Left lung (tissue), 4 donors: ENCODE measurements at regions not wholly inside any gene's neighbourhood (a gene's known extent, or its start where the extent isn't known, plus 50 kb on each side); places are given as distances from the start of the nearest gene placed in this dataset.

ENCODE experiments used
- ATAC-seq: fragments of 200-7000 bp; cut with Tn5 transposase; one replicate; pipeline ENCODE4 v1.9.1; 2020; ENCODE audit warnings: moderate library complexity
- DNase-seq, 4 donors: peaks; one replicate each; pipeline ENCODE4 v3.0.0-alpha.2; 2013 to 2020
- H3K27ac ChIP-seq, 2 donors: fragments of 200-600 bp; sonication (generic) in 1 of 2; one replicate each; pipeline versions ENCODE4 v1.5.0 to v1.8.0; 2020 to 2021
- H3K27me3 ChIP-seq, 2 donors: fragments of 200-600 bp; sonication (generic) in 1 of 2; one replicate each; pipeline versions ENCODE4 v1.5.0 to v1.8.0; 2020 to 2021
- H3K36me3 ChIP-seq, 2 donors: fragments of 200-600 bp; sonication (generic) in 1 of 2; one replicate each; pipeline versions ENCODE4 v1.5.0 to v1.8.0; 2020 to 2021
- H3K4me1 ChIP-seq, 2 donors: fragments of 200-600 bp; one replicate each; pipeline ENCODE4 v1.8.0; 2021
- H3K4me3 ChIP-seq, 2 donors: fragments of 200-600 bp; sonication (generic) in 1 of 2; one replicate each; pipeline versions ENCODE4 v1.5.0 to v1.8.0; 2020 to 2021; ENCODE audit warnings: mild to moderate bottlenecking in 1 of 2
- H3K9me3 ChIP-seq, 2 donors: fragments of 200-600 bp; sonication (generic) in 1 of 2; one replicate each; pipeline versions ENCODE4 v1.5.0 to v1.8.0; 2020 to 2021
- intact Hi-C, 2 donors: fragments of 100-400 bp; cut with DNase I; formaldehyde crosslinking; loops; one replicate each; pipeline versions ENCODE4 v1.11.2 to v1.14.2; 2022
- TF ChIP-seq, protein P1 (sequence below), 2 donors: fragments of 200-600 bp; sonication (generic) in 1 of 2; IDR thresholded peaks; one replicate each; pipeline versions ENCODE4 v1.5.0 to v1.8.0; 2021; ENCODE audit warnings: antibody characterized with exemption in 2 of 2
- donor health status: DM: no; HTN: yes; CAD: no.
- donor health status: DM: no; HTN: no; CAD: no.

- Histone ChIP-seq H3K27me3 (no peaks in the 10 kb centered on the region), H3K4me3 (no peak overlapping the region), H3K27ac (no peak overlapping the region), H3K9me3 (no peaks in the 10 kb centered on the region), H3K36me3 (no peaks in the 10 kb centered on the region), H3K4me1 (no peaks in the 10 kb centered on the region)
- DNase-seq (no peak), ATAC-seq (no peak)
- TF ChIP-seq, protein P1, sequence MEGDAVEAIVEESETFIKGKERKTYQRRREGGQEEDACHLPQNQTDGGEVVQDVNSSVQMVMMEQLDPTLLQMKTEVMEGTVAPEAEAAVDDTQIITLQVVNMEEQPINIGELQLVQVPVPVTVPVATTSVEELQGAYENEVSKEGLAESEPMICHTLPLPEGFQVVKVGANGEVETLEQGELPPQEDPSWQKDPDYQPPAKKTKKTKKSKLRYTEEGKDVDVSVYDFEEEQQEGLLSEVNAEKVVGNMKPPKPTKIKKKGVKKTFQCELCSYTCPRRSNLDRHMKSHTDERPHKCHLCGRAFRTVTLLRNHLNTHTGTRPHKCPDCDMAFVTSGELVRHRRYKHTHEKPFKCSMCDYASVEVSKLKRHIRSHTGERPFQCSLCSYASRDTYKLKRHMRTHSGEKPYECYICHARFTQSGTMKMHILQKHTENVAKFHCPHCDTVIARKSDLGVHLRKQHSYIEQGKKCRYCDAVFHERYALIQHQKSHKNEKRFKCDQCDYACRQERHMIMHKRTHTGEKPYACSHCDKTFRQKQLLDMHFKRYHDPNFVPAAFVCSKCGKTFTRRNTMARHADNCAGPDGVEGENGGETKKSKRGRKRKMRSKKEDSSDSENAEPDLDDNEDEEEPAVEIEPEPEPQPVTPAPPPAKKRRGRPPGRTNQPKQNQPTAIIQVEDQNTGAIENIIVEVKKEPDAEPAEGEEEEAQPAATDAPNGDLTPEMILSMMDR (IDR thresholded peaks at IDR 0.05) = no peak
- intact Hi-C loops = no loop called here
These were observed 844.5 kb downstream of the REEP3 start for GRCh38 chr10:64365663-64366062.

DNA sequence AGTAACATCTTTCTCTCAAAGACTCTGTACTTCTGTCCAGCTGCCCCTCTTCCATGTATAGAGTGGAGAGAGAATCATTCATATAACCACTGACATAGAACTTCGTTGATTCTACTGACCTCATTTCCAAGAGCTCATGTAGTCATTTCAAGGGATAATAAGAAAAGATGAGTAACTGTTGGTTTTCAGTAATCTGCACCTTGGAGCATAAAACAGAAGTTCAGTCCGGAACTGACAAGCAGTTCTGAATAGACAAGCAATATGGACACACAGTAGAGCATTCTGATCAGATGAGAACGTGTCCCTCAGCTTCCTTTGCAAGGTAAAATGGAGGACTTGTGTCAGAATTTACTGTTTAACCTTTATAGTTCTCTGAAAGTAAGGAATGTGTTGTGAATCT, 847.1 kb downstream of the REEP3 start:
- H3K27me3 ChIP-seq = no peaks in the 10 kb centered on the region
- no peak overlapping the region for H3K4me3 ChIP-seq
- H3K27ac ChIP-seq = no peak overlapping the region
- ATAC-seq (no peak), DNase-seq (no peak)
- no peaks in the 10 kb centered on the region for H3K9me3 ChIP-seq
- intact Hi-C loops = no loop called here
- no peaks in the 10 kb centered on the region for H3K36me3 ChIP-seq
- H3K4me1 ChIP-seq = no peaks in the 10 kb centered on the region
- TF ChIP-seq, protein P1 (IDR thresholded peaks at IDR 0.05) = no peak

DNA sequence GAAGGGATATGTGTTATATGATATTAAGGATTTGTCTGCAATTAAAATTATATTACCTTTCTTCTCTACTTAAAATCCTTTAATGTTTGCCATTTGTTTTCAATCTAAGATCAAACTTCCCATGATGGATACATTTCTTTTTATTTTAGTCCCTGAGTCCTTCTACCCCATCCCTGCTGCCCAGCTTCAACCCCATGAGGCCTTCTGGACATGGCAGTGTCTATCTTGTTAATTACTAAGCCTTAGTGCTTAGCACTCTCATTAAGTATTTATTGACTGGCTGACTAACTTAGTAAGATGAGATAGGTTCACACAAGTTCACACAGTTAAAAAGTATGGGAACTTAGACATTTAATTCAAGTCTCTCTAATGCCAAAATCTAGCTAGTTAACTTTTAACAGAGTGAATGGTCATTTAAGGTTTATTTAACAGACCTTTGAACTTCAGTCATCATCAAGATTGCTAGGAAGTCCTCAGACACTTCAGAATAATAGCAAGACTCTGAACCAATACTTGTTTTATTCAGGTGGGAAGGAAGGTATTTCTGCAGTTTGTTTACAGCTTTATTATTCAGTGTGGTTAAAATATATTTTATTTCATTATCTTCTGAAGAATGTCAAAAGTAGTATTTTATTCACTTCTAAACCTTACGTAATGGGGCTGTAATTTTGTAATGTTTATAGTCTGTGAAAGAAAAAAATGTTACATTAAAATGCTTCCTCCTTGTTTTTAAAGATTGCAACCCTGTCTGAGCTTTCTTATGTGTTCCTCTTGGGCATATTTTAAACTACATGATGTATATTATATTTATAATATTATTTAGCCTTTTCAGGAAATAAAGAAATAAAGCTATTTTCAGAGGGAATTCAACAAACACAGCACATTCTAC, 848.9 kb downstream of the REEP3 start:
- TF ChIP-seq, protein P1 (IDR thresholded peaks at IDR 0.05) = no peak
- DNase-seq = no peak

DNA sequence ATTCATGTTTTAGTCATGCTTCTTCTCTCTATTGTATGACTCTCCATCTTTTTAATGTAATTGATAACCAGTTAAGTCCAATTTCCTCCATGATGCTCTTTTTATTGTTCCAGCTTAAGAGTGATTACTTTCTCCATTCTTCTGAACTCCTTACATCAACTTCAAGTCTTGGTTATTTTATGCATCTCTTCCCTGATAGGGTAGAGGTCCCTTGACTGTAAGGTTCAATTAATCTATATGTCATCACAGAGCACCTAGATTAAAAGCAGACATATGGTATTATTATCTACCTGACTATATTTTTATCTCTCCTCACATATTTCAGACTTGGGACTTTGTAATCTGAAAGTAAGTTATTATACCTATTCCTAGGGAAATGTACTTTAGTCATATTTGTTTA, 853.1 kb downstream of the REEP3 start:
- intact Hi-C loops = no loop called here
- TF ChIP-seq, protein P1 (IDR thresholded peaks at IDR 0.05) = no peak
- DNase-seq (no peak), ATAC-seq (no peak)
- Histone ChIP-seq H3K4me1 (no peaks in the 10 kb centered on the region), H3K27ac (no peak overlapping the region), H3K27me3 (no peaks in the 10 kb centered on the region), H3K9me3 (no peaks in the 10 kb centered on the region), H3K36me3 (no peaks in the 10 kb centered on the region), H3K4me3 (no peak overlapping the region)

More for the DNA sequence above, 848.9 kb downstream of the REEP3 start:
- intact Hi-C loops = no loop called here
- Histone ChIP-seq H3K4me3 (no peak overlapping the region), H3K9me3 (no peaks in the 10 kb centered on the region), H3K27me3 (no peaks in the 10 kb centered on the region), H3K36me3 (no peaks in the 10 kb centered on the region), H3K27ac (no peak overlapping the region), H3K4me1 (no peaks in the 10 kb centered on the region)
- ATAC-seq = peak; percentile 74

GRCh38 chr10:64376167-64376566, 855.0 kb downstream of the REEP3 start:
- no peak overlapping the region for H3K4me3 ChIP-seq
- ATAC-seq (no peak), DNase-seq (no peak)
- H3K27me3 ChIP-seq = no peaks in the 10 kb centered on the region
- no peaks in the 10 kb centered on the region for H3K36me3 ChIP-seq
- intact Hi-C loops = no loop called here
- no peaks in the 10 kb centered on the region for H3K4me1 ChIP-seq
- TF ChIP-seq, protein P1 (IDR thresholded peaks at IDR 0.05) = no peak
- no peak overlapping the region for H3K27ac ChIP-seq
- no peaks in the 10 kb centered on the region for H3K9me3 ChIP-seq
